ENCODE measurements at regions not wholly inside any gene's neighbourhood (a gene's known extent, or its start where the extent isn't known, plus 50 kb on each side); places are given as distances from the start of the nearest gene placed in this dataset.

GRCh38 chr5:35324201-35324600, 93.9 kb upstream of the PRLR start:
- no peak for DNase-seq (ENCODE audit: low read depth)
- TF ChIP-seq, protein P1, sequence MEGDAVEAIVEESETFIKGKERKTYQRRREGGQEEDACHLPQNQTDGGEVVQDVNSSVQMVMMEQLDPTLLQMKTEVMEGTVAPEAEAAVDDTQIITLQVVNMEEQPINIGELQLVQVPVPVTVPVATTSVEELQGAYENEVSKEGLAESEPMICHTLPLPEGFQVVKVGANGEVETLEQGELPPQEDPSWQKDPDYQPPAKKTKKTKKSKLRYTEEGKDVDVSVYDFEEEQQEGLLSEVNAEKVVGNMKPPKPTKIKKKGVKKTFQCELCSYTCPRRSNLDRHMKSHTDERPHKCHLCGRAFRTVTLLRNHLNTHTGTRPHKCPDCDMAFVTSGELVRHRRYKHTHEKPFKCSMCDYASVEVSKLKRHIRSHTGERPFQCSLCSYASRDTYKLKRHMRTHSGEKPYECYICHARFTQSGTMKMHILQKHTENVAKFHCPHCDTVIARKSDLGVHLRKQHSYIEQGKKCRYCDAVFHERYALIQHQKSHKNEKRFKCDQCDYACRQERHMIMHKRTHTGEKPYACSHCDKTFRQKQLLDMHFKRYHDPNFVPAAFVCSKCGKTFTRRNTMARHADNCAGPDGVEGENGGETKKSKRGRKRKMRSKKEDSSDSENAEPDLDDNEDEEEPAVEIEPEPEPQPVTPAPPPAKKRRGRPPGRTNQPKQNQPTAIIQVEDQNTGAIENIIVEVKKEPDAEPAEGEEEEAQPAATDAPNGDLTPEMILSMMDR (IDR thresholded peaks at IDR 0.05; ENCODE audit: low read depth, low read length, missing control alignments) = no peak
- no peak overlapping the region for H3K4me3 ChIP-seq (ENCODE audit: low read depth, low read length)

- TF ChIP-seq, protein P1 (IDR thresholded peaks at IDR 0.05; ENCODE audit: low read depth, low read length, missing control alignments) = no peak
- H3K4me3 ChIP-seq (ENCODE audit: low read depth, low read length) = no peak overlapping the region
- no peak for DNase-seq (ENCODE audit: low read depth)
These were observed 89.7 kb upstream of the PRLR start for GRCh38 chr5:35320029-35320428.

DNA sequence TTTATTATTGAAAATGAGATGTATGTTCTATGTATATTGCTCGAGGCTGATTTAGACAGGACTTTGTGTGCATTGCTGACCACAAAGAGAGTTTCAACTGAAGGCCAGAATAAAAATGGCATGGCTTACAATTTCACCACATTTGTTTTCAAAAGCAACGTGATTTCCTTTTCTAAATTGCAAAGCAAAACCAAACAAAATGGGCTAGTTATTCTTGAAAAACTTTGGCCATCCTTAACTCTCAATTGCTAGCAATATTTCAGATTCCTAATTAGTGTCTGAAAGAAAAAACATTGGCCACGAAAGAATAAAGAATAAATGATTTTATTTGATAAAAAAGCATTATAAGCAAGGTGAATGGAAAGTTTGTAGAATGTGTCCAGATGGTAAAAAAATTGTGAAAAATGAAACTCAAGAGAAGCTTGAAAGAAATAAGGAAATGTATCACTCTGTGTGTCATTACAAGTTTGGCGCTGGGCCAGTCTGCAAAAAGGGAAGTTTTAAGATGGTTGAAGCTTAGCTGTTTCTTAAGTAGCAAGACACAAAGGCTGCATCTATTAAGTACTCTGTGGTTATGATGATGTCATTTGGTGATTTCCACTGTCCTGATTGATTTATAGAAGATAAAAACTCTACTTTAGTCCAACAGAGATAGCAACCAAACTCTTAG, 89.2 kb upstream of the PRLR start:
- TF ChIP-seq, protein P1 (IDR thresholded peaks at IDR 0.05; ENCODE audit: low read depth, low read length, missing control alignments) = no peak
- DNase-seq (ENCODE audit: low read depth) = peak; percentile 85

GRCh38 chr5:35317586-35317985, 87.3 kb upstream of the PRLR start:
- TF ChIP-seq, protein P1 (IDR thresholded peaks at IDR 0.05; ENCODE audit: low read depth, low read length, missing control alignments) = no peak
- H3K4me3 ChIP-seq (ENCODE audit: low read depth, low read length) = no peak overlapping the region
- no peak for DNase-seq (ENCODE audit: low read depth)

More for the DNA sequence above, 89.2 kb upstream of the PRLR start:
- no peak overlapping the region; the same call in 1 of the 2 replicates for H3K4me3 ChIP-seq (ENCODE audit: low read depth, low read length)

- no peak for DNase-seq (ENCODE audit: low read depth)
- H3K4me3 ChIP-seq (ENCODE audit: low read depth, low read length) = no peak overlapping the region
- TF ChIP-seq, protein P1 (IDR thresholded peaks at IDR 0.05; ENCODE audit: low read depth, low read length, missing control alignments) = no peak
These were observed 86.5 kb upstream of the PRLR start for GRCh38 chr5:35316611-35317274.

- TF ChIP-seq, protein P1 (IDR thresholded peaks at IDR 0.05; ENCODE audit: low read depth, low read length, missing control alignments) = no peak
- no peak overlapping the region for H3K4me3 ChIP-seq (ENCODE audit: low read depth, low read length)
- DNase-seq (ENCODE audit: low read depth) = no peak
These were observed 83.0 kb upstream of the PRLR start for GRCh38 chr5:35313291-35313690.

Data from GM12864 (cell line).